ENCODE measurements at regions not wholly inside any gene's neighbourhood (a gene's known extent, or its start where the extent isn't known, plus 50 kb on each side); places are given as distances from the start of the nearest gene placed in this dataset.

DNA sequence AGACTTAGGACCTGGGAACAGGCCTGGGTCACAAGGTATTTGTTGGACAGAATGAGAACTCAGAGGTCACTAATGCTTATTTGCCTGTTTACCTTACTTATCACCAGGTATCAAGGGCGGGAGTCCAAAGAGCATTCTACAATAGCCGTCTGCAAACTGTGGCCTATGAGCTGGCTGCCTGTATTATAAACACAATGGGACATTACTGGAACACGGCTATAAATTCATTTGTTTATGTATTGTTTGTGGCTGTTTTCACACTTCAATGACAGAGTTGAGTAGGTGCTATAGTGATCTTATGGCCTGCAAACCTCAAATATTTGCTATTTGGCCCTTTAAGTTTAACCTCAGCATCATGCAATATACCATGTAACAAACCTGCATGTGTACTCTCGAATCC, 76.6 kb upstream of the ASTN2 start:
- ChIA-PET CTCF (no interaction called here), POLR2A (no interaction called here)
- no peaks in the 10 kb centered on the region for H3K4me1 Mint-ChIP-seq
- no peaks in the 10 kb centered on the region for H3K36me3 Mint-ChIP-seq (ENCODE audit: low read depth)
- no peak overlapping the region for H3K4me3 Mint-ChIP-seq
- DNase-seq = no peak
- H3K9me3 Mint-ChIP-seq = no peaks in the 10 kb centered on the region
- no peaks in the 10 kb centered on the region for H3K27me3 Mint-ChIP-seq
- no peak overlapping the region for H3K27ac Mint-ChIP-seq

GRCh38 chr9:117490199-117490598, 75.3 kb upstream of the ASTN2 start:
- Mint-ChIP-seq H3K4me3 (no peak overlapping the region), H3K4me1 (no peaks in the 10 kb centered on the region), H3K27ac (no peak overlapping the region), H3K36me3 (ENCODE audit: low read depth) (no peaks in the 10 kb centered on the region), H3K27me3 (no peaks in the 10 kb centered on the region), H3K9me3 (no peaks in the 10 kb centered on the region)
- DNase-seq = no peak
- ChIA-PET CTCF (no interaction called here), POLR2A (no interaction called here)

GRCh38 chr9:117488659-117489058, 73.8 kb upstream of the ASTN2 start:
- no peak overlapping the region for H3K27ac Mint-ChIP-seq
- H3K36me3 Mint-ChIP-seq (ENCODE audit: low read depth) = no peaks in the 10 kb centered on the region
- no peaks in the 10 kb centered on the region for H3K27me3 Mint-ChIP-seq
- ChIA-PET CTCF (interaction anchor here (0.7 kb wide), 1 partner anchor 27 kb away, joined by 4 read pairs; no protein-coding TSS in a partner anchor), POLR2A (no interaction called here)
- no peak for DNase-seq
- no peaks in the 10 kb centered on the region for H3K4me1 Mint-ChIP-seq
- H3K9me3 Mint-ChIP-seq = no peaks in the 10 kb centered on the region
- H3K4me3 Mint-ChIP-seq = no peak overlapping the region

DNA sequence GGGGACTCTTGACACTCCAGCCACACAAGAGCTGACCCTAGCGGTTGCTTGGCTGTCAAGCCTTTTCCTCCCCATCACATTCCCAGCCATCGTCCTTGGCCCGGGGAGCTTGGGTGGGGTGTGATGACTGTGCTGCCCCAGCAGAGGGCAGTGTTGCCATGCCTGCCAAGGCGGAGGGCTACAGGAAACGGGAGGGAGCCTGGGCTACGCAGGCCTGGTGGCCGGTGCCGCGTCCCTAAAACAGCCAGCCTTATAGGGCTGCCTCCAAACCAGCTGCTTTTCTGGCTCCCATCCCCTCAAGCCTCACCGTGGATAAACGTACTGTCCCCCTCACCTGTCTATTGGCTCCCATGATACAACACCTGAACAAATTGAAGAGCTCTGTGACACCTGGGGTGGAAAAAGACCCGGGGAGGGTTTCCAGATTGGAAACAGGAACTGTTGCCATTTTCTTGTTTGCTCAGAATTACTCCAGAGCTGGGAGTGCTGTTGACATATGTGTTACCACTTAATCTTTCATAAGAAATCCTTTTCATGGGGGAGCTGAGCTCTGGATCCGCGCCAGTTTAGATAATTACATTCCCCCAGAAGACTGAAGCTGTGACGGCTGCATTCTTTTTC, 72.8 kb upstream of the ASTN2 start:
- Mint-ChIP-seq H3K4me3 (no peak overlapping the region), H3K9me3 (no peaks in the 10 kb centered on the region), H3K36me3 (ENCODE audit: low read depth) (no peaks in the 10 kb centered on the region), H3K4me1 (no peaks in the 10 kb centered on the region), H3K27me3 (no peaks in the 10 kb centered on the region), H3K27ac (no peak overlapping the region)
- DNase-seq = peak; percentile 49
- CTCF ChIA-PET = interaction anchor here (1.2 to 2.0 kb wide), 9 partner anchors 9 to 431 kb away, joined by 3 to 18 read pairs (median 4); no protein-coding TSS in a partner anchor
- POLR2A ChIA-PET = no interaction called here

DNA sequence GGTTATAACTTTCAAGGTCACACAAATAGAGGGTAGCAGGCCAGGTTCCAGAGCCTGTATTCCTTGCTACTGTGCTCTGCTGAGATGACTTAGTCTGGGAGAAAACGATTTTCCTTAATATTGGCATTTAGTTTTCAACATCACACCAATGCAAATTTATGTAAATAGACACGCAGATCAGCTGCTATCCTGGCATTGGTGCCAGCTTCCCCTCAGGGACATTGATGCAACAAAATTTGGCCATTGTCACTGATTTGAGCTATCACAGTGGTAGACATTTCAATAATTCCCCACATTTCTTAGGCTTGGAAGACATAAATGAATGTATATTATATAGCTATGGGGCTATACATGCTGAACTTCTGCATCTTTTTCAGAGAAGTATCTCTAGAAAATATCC, 71.6 kb upstream of the ASTN2 start:
- no peaks in the 10 kb centered on the region for H3K4me1 Mint-ChIP-seq
- H3K4me3 Mint-ChIP-seq = no peak overlapping the region
- H3K27ac Mint-ChIP-seq = no peak overlapping the region
- no peaks in the 10 kb centered on the region for H3K27me3 Mint-ChIP-seq
- no peak for DNase-seq
- H3K9me3 Mint-ChIP-seq = no peaks in the 10 kb centered on the region
- no peaks in the 10 kb centered on the region for H3K36me3 Mint-ChIP-seq (ENCODE audit: low read depth)
- POLR2A ChIA-PET = no interaction called here
- CTCF ChIA-PET = interaction anchor here (0.9 to 2.0 kb wide), 2 partner anchors 8 to 71 kb away, joined by 3 to 18 read pairs; no protein-coding TSS in a partner anchor

DNA sequence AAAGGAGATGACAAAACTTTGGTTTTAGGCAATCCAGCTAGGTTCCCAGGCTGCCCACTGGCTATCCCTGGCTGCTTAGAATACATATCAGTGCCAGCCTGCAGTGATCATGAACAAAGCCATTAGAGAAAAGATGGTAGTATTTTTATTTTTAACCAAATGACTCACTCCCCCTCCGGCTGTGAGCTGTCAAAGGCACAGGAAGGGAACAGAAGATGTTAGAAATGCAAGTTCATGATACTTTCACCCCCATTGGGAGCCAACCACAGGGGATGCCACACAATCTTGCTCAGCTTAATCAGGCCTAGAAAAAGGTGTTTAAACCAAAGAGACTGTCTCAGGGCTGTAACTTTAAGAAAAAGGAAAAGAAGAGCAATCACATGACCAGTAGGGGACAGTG, 70.3 kb upstream of the ASTN2 start:
- Mint-ChIP-seq H3K4me3 (no peak overlapping the region), H3K9me3 (no peaks in the 10 kb centered on the region), H3K27ac (no peak overlapping the region), H3K36me3 (ENCODE audit: low read depth) (no peaks in the 10 kb centered on the region), H3K4me1 (no peaks in the 10 kb centered on the region), H3K27me3 (no peaks in the 10 kb centered on the region)
- CTCF ChIA-PET = no interaction called here
- DNase-seq = no peak
- POLR2A ChIA-PET = no interaction called here

DNA sequence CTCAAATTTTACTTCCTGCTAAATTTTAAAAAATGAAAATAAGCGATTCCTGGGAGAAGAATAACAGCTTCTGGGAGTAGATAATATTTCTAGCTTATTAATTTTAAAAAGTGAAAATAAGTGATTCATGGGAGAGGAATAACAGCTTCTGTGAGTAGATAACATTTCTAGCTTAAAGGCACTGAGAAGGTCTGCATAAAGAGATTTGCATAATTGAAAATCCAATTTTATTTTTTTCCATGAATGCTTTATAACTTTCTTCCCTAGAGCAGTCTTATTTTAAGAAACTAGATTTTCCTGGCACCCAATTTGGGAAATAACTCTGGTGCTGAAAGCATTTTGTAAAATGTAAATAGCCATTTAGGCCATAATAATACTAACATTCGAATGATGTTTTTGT, 65.9 kb upstream of the ASTN2 start:
- ChIA-PET POLR2A (no interaction called here), CTCF (no interaction called here)
- no peaks in the 10 kb centered on the region for H3K27me3 Mint-ChIP-seq
- DNase-seq = no peak
- H3K4me3 Mint-ChIP-seq = no peak overlapping the region
- no peaks in the 10 kb centered on the region for H3K4me1 Mint-ChIP-seq
- H3K9me3 Mint-ChIP-seq = no peaks in the 10 kb centered on the region
- no peaks in the 10 kb centered on the region for H3K36me3 Mint-ChIP-seq (ENCODE audit: low read depth)
- H3K27ac Mint-ChIP-seq = no peak overlapping the region

DNA sequence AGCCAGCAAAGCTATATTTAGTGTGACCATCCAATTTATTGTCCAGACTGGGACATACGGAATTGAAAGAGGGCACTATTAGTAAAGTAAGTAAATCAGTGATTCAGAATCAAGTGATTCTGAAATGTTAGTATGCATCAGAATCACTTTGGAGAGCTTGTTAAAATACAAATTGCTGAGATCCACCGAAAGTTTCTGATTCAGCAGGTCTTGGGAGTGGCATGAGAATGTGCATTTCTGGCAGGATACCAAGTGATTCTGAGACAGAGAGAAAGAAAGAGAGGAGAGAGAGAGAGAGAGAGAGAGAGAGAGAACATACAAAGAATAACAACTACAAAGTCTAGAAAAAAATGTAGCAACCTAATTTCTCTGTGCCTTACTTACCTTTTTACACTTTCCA, 65.4 kb upstream of the ASTN2 start:
- Mint-ChIP-seq H3K27ac (no peak overlapping the region), H3K27me3 (no peaks in the 10 kb centered on the region), H3K9me3 (no peaks in the 10 kb centered on the region), H3K4me3 (no peak overlapping the region), H3K36me3 (ENCODE audit: low read depth) (no peaks in the 10 kb centered on the region), H3K4me1 (no peaks in the 10 kb centered on the region)
- DNase-seq = no peak
- CTCF ChIA-PET = no interaction called here
- POLR2A ChIA-PET = no interaction called here

- Mint-ChIP-seq H3K4me3 (no peak overlapping the region), H3K9me3 (peaks cover 4% of the 10 kb centered on the region), H3K36me3 (ENCODE audit: low read depth) (no peaks in the 10 kb centered on the region), H3K4me1 (no peaks in the 10 kb centered on the region), H3K27ac (no peak overlapping the region), H3K27me3 (no peaks in the 10 kb centered on the region)
- CTCF ChIA-PET = no interaction called here
- POLR2A ChIA-PET = no interaction called here
- DNase-seq = no peak
Observed at GRCh38 chr9:117473293-117473692, 58.4 kb upstream of the ASTN2 start.

DNA sequence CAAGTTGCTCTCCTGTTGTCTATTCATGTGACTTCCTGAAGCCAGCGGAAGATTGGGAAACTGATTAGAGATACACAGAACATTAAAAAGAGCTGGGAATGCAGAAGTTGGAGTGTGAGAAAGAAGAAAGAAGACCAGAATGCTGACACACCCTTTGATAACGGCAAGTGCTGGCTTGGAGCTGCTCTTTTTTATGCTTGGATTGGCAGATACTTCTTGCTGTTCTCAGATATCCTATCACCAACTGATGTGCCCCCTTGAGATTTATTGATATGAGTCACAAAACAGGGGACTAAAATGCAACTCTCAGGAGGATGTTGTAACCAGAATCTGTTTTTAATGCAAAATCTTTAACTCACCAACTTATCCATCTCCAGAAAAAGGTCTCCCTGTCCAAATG, 56.0 kb upstream of the ASTN2 start:
- Mint-ChIP-seq H3K27me3 (no peaks in the 10 kb centered on the region), H3K9me3 (peaks cover 5% of the 10 kb centered on the region), H3K36me3 (ENCODE audit: low read depth) (no peaks in the 10 kb centered on the region), H3K27ac (no peak overlapping the region), H3K4me1 (no peaks in the 10 kb centered on the region), H3K4me3 (no peak overlapping the region)
- ChIA-PET POLR2A (no interaction called here), CTCF (no interaction called here)
- no peak for DNase-seq

DNA sequence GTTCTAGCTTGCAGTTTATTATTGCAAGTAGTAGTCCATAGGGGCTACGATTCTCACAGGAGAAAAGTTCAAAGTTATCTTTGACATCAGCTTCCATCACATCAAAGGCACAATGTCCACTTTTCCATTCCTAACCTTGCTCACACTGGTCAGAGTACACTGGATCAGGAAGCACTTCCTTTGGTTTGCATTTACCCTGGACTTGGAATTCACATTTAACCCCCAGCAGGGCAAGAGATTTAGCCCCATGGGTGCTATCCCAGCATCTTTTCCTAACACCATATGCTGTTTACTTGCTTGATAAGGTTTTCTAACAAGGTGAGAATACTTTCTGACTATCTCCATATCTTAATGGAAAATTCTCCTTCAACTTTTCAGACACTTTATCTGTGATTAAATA, 55.6 kb upstream of the ASTN2 start:
- H3K9me3 Mint-ChIP-seq = peaks cover 6% of the 10 kb centered on the region
- no peak overlapping the region for H3K27ac Mint-ChIP-seq
- no peak for DNase-seq
- no peak overlapping the region for H3K4me3 Mint-ChIP-seq
- no peaks in the 10 kb centered on the region for H3K4me1 Mint-ChIP-seq
- CTCF ChIA-PET = no interaction called here
- H3K36me3 Mint-ChIP-seq (ENCODE audit: low read depth) = no peaks in the 10 kb centered on the region
- POLR2A ChIA-PET = no interaction called here
- no peaks in the 10 kb centered on the region for H3K27me3 Mint-ChIP-seq

- H3K9me3 Mint-ChIP-seq = peaks cover 2% of the 10 kb centered on the region
- POLR2A ChIA-PET = no interaction called here
- no peak overlapping the region for H3K27ac Mint-ChIP-seq
Observed at GRCh38 chr9:117466111-117466510, 51.3 kb upstream of the ASTN2 start.

DNA sequence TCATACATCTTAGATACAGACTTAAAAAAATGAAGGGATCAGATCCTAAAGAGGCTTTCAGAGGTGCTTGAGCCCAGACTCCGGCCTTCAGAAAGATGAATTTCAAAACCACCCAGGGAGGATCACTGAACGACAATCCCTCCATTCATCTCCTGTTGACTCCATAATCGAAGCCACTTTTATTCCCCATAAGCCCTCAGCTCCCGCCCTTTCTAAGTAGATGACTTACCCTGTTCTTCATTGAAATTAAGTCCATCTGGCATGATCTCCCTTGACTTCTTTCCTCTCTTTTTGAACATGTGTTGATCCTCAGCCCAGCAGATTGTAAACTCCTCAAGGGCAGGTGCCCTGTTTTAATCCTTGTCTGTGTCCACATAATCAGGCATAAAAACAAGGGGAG, 50.8 kb upstream of the ASTN2 start:
- Mint-ChIP-seq H3K4me1 (no peaks in the 10 kb centered on the region), H3K27me3 (no peaks in the 10 kb centered on the region), H3K4me3 (no peak overlapping the region), H3K36me3 (ENCODE audit: low read depth) (no peaks in the 10 kb centered on the region), H3K27ac (no peak overlapping the region), H3K9me3 (peaks cover 2% of the 10 kb centered on the region)
- no peak for DNase-seq
- ChIA-PET CTCF (no interaction called here), POLR2A (no interaction called here)

More at GRCh38 chr9:117466111-117466510, 51.3 kb upstream of the ASTN2 start:
- no peak for DNase-seq
- CTCF ChIA-PET = no interaction called here
- Mint-ChIP-seq H3K36me3 (ENCODE audit: low read depth) (no peaks in the 10 kb centered on the region), H3K27me3 (no peaks in the 10 kb centered on the region), H3K4me1 (no peaks in the 10 kb centered on the region), H3K4me3 (no peak overlapping the region)

GRCh38 chr9:117464941-117465616, 50.2 kb upstream of the ASTN2 start:
- POLR2A ChIA-PET = no interaction called here

More at GRCh38 chr9:117464941-117465616, 50.2 kb upstream of the ASTN2 start:
- no peaks in the 10 kb centered on the region for H3K27me3 Mint-ChIP-seq
- no peaks in the 10 kb centered on the region for H3K36me3 Mint-ChIP-seq (ENCODE audit: low read depth)
- H3K9me3 Mint-ChIP-seq = peaks cover 2% of the 10 kb centered on the region
- CTCF ChIA-PET = no interaction called here
- H3K4me1 Mint-ChIP-seq = no peaks in the 10 kb centered on the region
- H3K4me3 Mint-ChIP-seq = no peak overlapping the region
- no peak overlapping the region for H3K27ac Mint-ChIP-seq
- no peak for DNase-seq

Data from activated CD4-positive, alpha-beta memory T cell treated with anti-CD3 and anti-CD28 coated beads, Interleukin-2, amount 10 ng/mL, durations not matched to agents 7 days and 5 days (primary cell).